ENCODE measurements at regions not wholly inside any gene's neighbourhood (a gene's known extent, or its start where the extent isn't known, plus 50 kb on each side); places are given as distances from the start of the nearest gene placed in this dataset.
A peak's percentile ranks its signal among the peaks of the same experiment; 100 is the strongest.

DNA sequence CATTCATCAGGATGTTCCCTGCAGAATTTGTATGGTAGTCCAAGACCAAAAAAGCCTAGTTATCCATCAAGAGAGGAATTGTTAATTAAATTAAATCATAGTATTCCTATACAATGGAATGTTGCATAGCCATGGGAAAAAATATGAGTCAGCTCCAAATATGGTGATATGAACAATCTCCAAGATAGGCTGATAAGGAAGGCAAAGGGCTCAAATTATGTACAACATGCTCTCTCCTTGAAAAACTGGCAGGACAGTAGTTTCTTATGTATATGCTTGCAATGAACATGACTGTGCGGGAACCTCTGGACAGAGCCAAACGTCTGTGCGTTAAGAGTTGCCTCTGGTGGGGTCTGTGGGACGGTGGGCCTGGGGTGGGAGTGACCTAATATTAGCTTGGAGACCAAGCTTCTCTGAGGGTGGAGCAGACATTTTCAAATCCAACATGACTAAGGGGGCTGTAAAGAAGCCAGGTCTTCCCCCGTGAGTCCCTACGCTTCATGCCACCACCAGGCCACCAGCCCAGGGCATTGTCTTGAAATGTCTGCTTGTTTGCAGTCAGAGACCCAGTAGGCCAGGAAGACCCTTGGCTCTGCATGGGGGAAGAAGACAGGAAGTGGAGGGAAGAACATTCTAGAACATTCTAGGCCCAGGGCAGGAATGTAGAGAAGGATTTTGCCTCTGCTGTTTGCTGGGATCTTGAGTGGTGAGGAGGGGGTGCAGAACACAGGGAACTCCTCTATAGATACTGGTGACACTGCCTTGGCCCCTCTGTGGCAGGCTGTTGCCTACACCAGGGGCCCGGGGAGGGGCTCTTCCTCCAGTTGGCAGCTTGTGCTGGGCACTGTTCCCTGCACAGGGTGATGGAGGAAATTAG is 244.0 kb upstream of the HS6ST1 start:
- Histone ChIP-seq H3K36me3 (ENCODE audit: insufficient read depth, low read length) (no peaks in the 10 kb centered on the region), H3K4me2 (ENCODE audit: insufficient read depth, low read length) (peak overlapping the region; percentile 31), H3K79me2 (ENCODE audit: insufficient read depth, low read length) (no peaks in the 10 kb centered on the region), H3K4me3 (ENCODE audit: insufficient read depth, low read length) (no peak overlapping the region), H3K9me3 (ENCODE audit: low read depth, low read length) (no peaks in the 10 kb centered on the region), H2AFZ (ENCODE audit: low read length) (no peak overlapping the region), H3K27ac (ENCODE audit: low read depth, low read length) (peak overlapping the region; percentile 70), H4K20me1 (ENCODE audit: insufficient read depth, low read length) (no peaks in the 10 kb centered on the region), H3K27me3 (ENCODE audit: insufficient read depth, low read length) (no peaks in the 10 kb centered on the region), H3K4me1 (ENCODE audit: insufficient read depth, low read length) (peaks cover 19% of the 10 kb centered on the region)
- DNase-seq (ENCODE audit: insufficient read length, low spot score, missing footprints), result no peak
- TF ChIP-seq, protein P1, sequence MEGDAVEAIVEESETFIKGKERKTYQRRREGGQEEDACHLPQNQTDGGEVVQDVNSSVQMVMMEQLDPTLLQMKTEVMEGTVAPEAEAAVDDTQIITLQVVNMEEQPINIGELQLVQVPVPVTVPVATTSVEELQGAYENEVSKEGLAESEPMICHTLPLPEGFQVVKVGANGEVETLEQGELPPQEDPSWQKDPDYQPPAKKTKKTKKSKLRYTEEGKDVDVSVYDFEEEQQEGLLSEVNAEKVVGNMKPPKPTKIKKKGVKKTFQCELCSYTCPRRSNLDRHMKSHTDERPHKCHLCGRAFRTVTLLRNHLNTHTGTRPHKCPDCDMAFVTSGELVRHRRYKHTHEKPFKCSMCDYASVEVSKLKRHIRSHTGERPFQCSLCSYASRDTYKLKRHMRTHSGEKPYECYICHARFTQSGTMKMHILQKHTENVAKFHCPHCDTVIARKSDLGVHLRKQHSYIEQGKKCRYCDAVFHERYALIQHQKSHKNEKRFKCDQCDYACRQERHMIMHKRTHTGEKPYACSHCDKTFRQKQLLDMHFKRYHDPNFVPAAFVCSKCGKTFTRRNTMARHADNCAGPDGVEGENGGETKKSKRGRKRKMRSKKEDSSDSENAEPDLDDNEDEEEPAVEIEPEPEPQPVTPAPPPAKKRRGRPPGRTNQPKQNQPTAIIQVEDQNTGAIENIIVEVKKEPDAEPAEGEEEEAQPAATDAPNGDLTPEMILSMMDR (IDR thresholded peaks at IDR 0.05; ENCODE audit: extremely low read depth, low read depth, low read length), result no peak

DNA sequence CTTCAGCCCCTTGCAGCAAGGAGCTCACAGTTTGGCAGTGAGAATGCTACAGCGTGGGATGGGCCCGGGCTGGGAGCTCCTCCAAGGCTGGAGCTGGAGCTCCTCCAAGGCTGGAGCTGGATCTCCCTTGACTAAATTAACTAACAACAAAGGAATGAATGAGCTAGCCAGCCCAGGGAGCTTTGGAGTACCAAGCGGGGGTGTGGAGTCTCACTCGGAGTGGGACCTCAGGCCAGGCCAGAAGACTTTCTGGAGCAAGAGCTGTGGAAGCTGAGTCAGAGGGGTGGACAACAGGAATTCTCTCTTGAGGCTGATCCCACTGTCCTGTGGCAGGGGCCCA is 244.7 kb upstream of the HS6ST1 start:
- Histone ChIP-seq H2AFZ (ENCODE audit: low read length) (no peak overlapping the region), H3K4me2 (ENCODE audit: insufficient read depth, low read length) (peak overlapping the region; percentile 31)

DNA sequence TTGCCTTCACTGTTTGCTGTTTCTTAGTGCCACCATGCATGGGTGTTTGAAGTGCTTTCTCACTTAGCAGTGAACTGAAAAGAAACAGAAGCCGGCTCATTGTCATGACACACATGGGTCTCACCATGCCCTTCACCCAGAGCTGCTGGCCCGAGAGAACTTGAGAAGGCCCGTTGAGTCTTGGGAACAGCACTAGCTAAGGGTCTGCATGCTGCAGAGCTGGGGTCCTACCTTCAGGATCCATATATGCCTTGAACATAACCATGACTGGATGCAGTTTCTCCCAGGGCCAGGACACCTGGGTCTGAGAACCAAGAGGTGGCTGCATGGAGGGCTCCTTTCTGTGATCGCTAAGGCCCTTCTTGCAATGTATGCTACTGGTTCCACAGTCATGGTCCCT is 245.5 kb upstream of the HS6ST1 start:
- H3K4me3 ChIP-seq (ENCODE audit: insufficient read depth, low read length), result no peak overlapping the region
- H3K79me2 ChIP-seq (ENCODE audit: insufficient read depth, low read length), result no peaks in the 10 kb centered on the region

More for the DNA sequence above, 244.7 kb upstream of the HS6ST1 start:
- DNase-seq (ENCODE audit: insufficient read length, low spot score, missing footprints), result peak; percentile 98
- Histone ChIP-seq H4K20me1 (ENCODE audit: insufficient read depth, low read length) (no peaks in the 10 kb centered on the region), H3K4me3 (ENCODE audit: insufficient read depth, low read length) (no peak overlapping the region), H3K27me3 (ENCODE audit: insufficient read depth, low read length) (no peaks in the 10 kb centered on the region), H3K9me3 (ENCODE audit: low read depth, low read length) (no peaks in the 10 kb centered on the region), H3K36me3 (ENCODE audit: insufficient read depth, low read length) (no peaks in the 10 kb centered on the region), H3K79me2 (ENCODE audit: insufficient read depth, low read length) (no peaks in the 10 kb centered on the region), H3K27ac (ENCODE audit: low read depth, low read length) (peak overlapping the region; percentile 70), H3K4me1 (ENCODE audit: insufficient read depth, low read length) (peaks cover 19% of the 10 kb centered on the region)
- TF ChIP-seq, protein P1 (IDR thresholded peaks at IDR 0.05; ENCODE audit: extremely low read depth, low read depth, low read length), result no peak

DNA sequence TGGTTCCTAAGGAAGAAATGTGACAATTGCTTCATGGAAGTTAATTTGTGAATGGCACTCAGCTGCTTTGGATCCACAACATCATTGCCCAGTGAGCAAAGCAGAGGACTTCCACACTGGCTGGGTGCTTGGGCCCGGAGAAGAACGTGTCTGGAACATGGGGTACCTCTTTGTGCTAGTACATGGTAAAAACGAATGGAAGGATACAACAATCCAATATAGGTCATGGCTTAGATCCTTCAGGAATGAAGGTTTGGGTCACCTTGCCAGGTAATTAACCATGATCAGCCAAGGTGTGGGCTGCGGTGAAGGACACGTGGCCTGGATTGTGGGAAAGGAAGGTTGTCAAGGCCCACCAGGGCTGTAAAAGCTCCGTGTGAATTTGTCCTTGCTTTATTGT is 245.9 kb upstream of the HS6ST1 start:
- Histone ChIP-seq H3K27ac (ENCODE audit: low read depth, low read length) (no peak overlapping the region), H3K4me2 (ENCODE audit: insufficient read depth, low read length) (no peak overlapping the region), H3K79me2 (ENCODE audit: insufficient read depth, low read length) (no peaks in the 10 kb centered on the region), H4K20me1 (ENCODE audit: insufficient read depth, low read length) (no peaks in the 10 kb centered on the region), H3K27me3 (ENCODE audit: insufficient read depth, low read length) (no peaks in the 10 kb centered on the region), H3K36me3 (ENCODE audit: insufficient read depth, low read length) (no peaks in the 10 kb centered on the region), H2AFZ (ENCODE audit: low read length) (no peak overlapping the region), H3K4me1 (ENCODE audit: insufficient read depth, low read length) (peaks cover 19% of the 10 kb centered on the region), H3K4me3 (ENCODE audit: insufficient read depth, low read length) (no peak overlapping the region), H3K9me3 (ENCODE audit: low read depth, low read length) (no peaks in the 10 kb centered on the region)
- TF ChIP-seq, protein P1 (IDR thresholded peaks at IDR 0.05; ENCODE audit: extremely low read depth, low read depth, low read length), result no peak
- no peak for DNase-seq (ENCODE audit: insufficient read length, low spot score, missing footprints)

More for the DNA sequence above, 245.5 kb upstream of the HS6ST1 start:
- H4K20me1 ChIP-seq (ENCODE audit: insufficient read depth, low read length), result no peaks in the 10 kb centered on the region
- no peaks in the 10 kb centered on the region for H3K9me3 ChIP-seq (ENCODE audit: low read depth, low read length)
- TF ChIP-seq, protein P1 (IDR thresholded peaks at IDR 0.05; ENCODE audit: extremely low read depth, low read depth, low read length), result no peak
- H2AFZ ChIP-seq (ENCODE audit: low read length), result no peak overlapping the region
- H3K4me1 ChIP-seq (ENCODE audit: insufficient read depth, low read length), result peaks cover 19% of the 10 kb centered on the region
- no peaks in the 10 kb centered on the region for H3K27me3 ChIP-seq (ENCODE audit: insufficient read depth, low read length)
- H3K27ac ChIP-seq (ENCODE audit: low read depth, low read length), result peak overlapping the region; percentile 70
- H3K36me3 ChIP-seq (ENCODE audit: insufficient read depth, low read length), result no peaks in the 10 kb centered on the region
- DNase-seq (ENCODE audit: insufficient read length, low spot score, missing footprints), result no peak
- no peak overlapping the region for H3K4me2 ChIP-seq (ENCODE audit: insufficient read depth, low read length)
